ENCODE measurements at regions not wholly inside any gene's neighbourhood (a gene's known extent, or its start where the extent isn't known, plus 50 kb on each side); places are given as distances from the start of the nearest gene placed in this dataset.

DNA sequence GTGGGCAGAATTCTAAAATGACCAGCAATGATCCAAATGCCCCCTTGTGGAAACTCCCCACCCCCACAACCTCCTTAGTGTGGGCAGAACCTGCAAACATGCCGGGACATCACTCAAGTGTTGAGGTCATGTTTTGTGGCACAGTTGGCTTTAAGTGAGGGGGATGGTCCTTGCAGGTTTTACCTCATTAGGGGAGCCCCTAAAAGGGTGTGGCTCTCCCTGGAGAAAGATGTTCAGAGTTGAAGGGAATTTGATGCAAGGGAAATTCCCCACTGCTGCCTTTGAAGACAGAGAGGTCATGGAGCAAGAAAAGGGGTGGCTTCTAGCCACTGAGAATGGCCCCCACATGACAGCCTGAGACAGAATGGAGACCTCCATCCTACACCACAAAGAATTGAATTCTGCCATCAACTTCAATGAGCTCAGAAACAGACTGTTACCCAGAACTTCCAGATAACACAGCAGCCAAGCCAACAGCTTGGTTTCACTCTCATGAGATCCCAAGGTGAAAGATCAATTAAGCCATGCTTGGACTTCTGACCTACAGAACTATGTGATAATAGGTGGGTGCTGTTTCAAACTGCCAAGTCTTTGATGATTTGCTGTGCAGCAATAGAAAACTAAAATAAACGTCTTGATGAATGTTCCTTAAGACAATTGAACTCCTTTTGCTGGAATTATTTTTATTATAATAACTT is 103.4 kb downstream of the MED10 start:
- Histone ChIP-seq H3K4me1 (ENCODE audit: control insufficient read depth, low read length) (no peaks in the 10 kb centered on the region), H3K79me2 (ENCODE audit: control insufficient read depth, low read length) (no peaks in the 10 kb centered on the region), H3K4me3 (ENCODE audit: low read length) (no peak overlapping the region), H3K9me2 (replicated peaks; ENCODE audit: control insufficient read depth, low read length) (no peaks in the 10 kb centered on the region), H3K36me3 (ENCODE audit: control insufficient read depth, low read length) (no peaks in the 10 kb centered on the region), H3K27me3 (ENCODE audit: control insufficient read depth, low read length) (no peaks in the 10 kb centered on the region), H4K20me1 (ENCODE audit: control insufficient read depth, insufficient read depth, low read depth, low read length) (no peaks in the 10 kb centered on the region), H3K4me2 (ENCODE audit: low read length) (no peak overlapping the region), H3F3A (ENCODE audit: control insufficient read depth, insufficient read depth) (no peaks in the 10 kb centered on the region), H3K9me3 (ENCODE audit: control insufficient read depth, insufficient read depth, low read length) (no peaks in the 10 kb centered on the region), H3K27ac (ENCODE audit: low read depth, low read length) (no peak overlapping the region)
- no peak for TF ChIP-seq EZH2phosphoT487 (IDR thresholded peaks at IDR 0.05; ENCODE audit: borderline replicate concordance, low read length)
- TF ChIP-seq, protein P1, sequence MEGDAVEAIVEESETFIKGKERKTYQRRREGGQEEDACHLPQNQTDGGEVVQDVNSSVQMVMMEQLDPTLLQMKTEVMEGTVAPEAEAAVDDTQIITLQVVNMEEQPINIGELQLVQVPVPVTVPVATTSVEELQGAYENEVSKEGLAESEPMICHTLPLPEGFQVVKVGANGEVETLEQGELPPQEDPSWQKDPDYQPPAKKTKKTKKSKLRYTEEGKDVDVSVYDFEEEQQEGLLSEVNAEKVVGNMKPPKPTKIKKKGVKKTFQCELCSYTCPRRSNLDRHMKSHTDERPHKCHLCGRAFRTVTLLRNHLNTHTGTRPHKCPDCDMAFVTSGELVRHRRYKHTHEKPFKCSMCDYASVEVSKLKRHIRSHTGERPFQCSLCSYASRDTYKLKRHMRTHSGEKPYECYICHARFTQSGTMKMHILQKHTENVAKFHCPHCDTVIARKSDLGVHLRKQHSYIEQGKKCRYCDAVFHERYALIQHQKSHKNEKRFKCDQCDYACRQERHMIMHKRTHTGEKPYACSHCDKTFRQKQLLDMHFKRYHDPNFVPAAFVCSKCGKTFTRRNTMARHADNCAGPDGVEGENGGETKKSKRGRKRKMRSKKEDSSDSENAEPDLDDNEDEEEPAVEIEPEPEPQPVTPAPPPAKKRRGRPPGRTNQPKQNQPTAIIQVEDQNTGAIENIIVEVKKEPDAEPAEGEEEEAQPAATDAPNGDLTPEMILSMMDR (IDR thresholded peaks at IDR 0.05; ENCODE audit: low read depth, low read length, poor library complexity, severe bottlenecking): no peak

DNA sequence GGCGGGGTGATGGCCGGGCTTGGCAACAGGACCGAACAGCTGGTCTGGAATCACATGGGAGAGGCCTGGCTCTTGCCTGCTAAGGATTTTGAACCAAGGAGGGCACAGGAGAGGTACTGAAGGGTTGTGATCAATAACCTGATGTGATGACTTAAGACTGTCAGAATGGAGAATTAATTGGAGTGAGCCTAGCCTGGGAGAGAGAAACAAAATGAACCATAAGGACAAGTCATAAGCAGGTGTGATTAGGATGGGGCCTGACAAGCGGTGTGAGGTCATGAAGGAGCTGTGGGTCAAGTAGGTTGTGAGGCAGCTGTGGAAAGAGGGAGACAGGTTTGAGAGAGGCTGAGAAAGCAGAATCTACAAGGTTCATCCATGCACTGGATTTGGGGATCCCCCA is 104.6 kb downstream of the MED10 start:
- Histone ChIP-seq H3K4me1 (ENCODE audit: control insufficient read depth, low read length) (no peaks in the 10 kb centered on the region), H3K4me3 (ENCODE audit: low read length) (no peak overlapping the region), H3K4me2 (ENCODE audit: low read length) (no peak overlapping the region), H3K27ac (ENCODE audit: low read depth, low read length) (no peak overlapping the region), H3K9me3 (ENCODE audit: control insufficient read depth, insufficient read depth, low read length) (no peaks in the 10 kb centered on the region), H3K79me2 (ENCODE audit: control insufficient read depth, low read length) (no peaks in the 10 kb centered on the region), H3F3A (ENCODE audit: control insufficient read depth, insufficient read depth) (no peaks in the 10 kb centered on the region), H3K27me3 (ENCODE audit: control insufficient read depth, low read length) (no peaks in the 10 kb centered on the region), H3K36me3 (ENCODE audit: control insufficient read depth, low read length) (no peaks in the 10 kb centered on the region), H4K20me1 (ENCODE audit: control insufficient read depth, insufficient read depth, low read depth, low read length) (no peaks in the 10 kb centered on the region), H3K9me2 (replicated peaks; ENCODE audit: control insufficient read depth, low read length) (no peaks in the 10 kb centered on the region)
- no peak for TF ChIP-seq EZH2phosphoT487 (IDR thresholded peaks at IDR 0.05; ENCODE audit: borderline replicate concordance, low read length)
- TF ChIP-seq, protein P1 (IDR thresholded peaks at IDR 0.05; ENCODE audit: low read depth, low read length, poor library complexity, severe bottlenecking): no peak

DNA sequence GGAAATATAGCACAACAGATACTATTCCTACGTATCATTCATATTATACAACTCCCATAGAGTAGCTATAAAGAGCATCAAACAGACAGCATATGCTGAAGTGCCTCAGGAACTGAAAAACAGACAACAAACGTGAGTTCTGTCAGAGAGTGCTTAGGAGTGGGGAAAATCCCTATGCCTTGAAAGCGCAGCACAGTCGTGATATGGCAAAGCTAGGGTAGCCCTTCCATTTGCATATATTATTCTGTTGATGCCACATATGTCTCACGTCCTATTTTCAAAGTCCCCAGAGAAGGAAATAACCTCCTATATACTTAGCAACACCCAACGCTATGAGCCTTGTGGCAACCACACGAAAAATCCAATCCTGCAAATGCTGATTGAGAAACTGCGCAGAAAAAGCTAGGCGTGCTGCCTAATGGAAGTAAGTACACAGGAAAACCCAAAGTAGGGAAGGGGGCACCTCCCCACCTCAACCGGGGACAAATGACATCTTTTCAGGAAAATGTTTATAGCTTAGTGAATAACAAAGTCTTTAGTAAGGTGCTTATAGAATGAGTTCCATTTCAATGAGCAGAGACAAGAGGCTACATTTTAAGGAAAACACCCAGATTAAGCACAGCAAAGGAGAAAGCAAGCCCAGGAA is 105.1 kb downstream of the MED10 start:
- no peaks in the 10 kb centered on the region for H3K9me3 ChIP-seq (ENCODE audit: control insufficient read depth, insufficient read depth, low read length)
- no peaks in the 10 kb centered on the region for H3K27me3 ChIP-seq (ENCODE audit: control insufficient read depth, low read length)
- no peaks in the 10 kb centered on the region for H4K20me1 ChIP-seq (ENCODE audit: control insufficient read depth, insufficient read depth, low read depth, low read length)
- H3F3A ChIP-seq (ENCODE audit: control insufficient read depth, insufficient read depth): no peaks in the 10 kb centered on the region
- no peaks in the 10 kb centered on the region for H3K79me2 ChIP-seq (ENCODE audit: control insufficient read depth, low read length)
- H3K36me3 ChIP-seq (ENCODE audit: control insufficient read depth, low read length): no peaks in the 10 kb centered on the region
- H3K4me3 ChIP-seq (ENCODE audit: low read length): no peak overlapping the region
- H3K4me1 ChIP-seq (ENCODE audit: control insufficient read depth, low read length): no peaks in the 10 kb centered on the region
- no peak overlapping the region for H3K27ac ChIP-seq (ENCODE audit: low read depth, low read length)
- TF ChIP-seq, protein P1 (IDR thresholded peaks at IDR 0.05; ENCODE audit: low read depth, low read length, poor library complexity, severe bottlenecking): no peak
- TF ChIP-seq EZH2phosphoT487 (IDR thresholded peaks at IDR 0.05; ENCODE audit: borderline replicate concordance, low read length): no peak
- H3K9me2 ChIP-seq (replicated peaks; ENCODE audit: control insufficient read depth, low read length): no peaks in the 10 kb centered on the region
- H3K4me2 ChIP-seq (ENCODE audit: low read length): no peak overlapping the region

All from DOHH2 (cell line).